SK-N-SH (cell line): ENCODE measurements at regions not wholly inside any gene's neighbourhood (a gene's known extent, or its start where the extent isn't known, plus 50 kb on each side); places are given as distances from the start of the nearest gene placed in this dataset.

Experiments
- CTCF ChIA-PET: fragments of 300-600, 350-600 bp; formaldehyde crosslinking; extraction: SDS; loops from one replicate; lab custom pipeline; 2021; lab: Yijun Ruan, JAX
- POLR2A ChIA-PET: fragments of 350-600 bp; sonication (Branson Sonifier 250); formaldehyde crosslinking; extraction: SDS; loops from one replicate; lab custom pipeline; 2020; ENCODE audit warnings: antibody characterized with exemption, inconsistent platforms; lab: Yijun Ruan, JAX
- DNase-seq: peaks from one replicate; pipeline ENCODE4 v3.0.0; 2012
- H2AFZ ChIP-seq: fragments of 200-600 bp; sonication (generic); 2 replicates; pipeline ENCODE4 v1.8.1; 2016; ENCODE audit warnings: antibody characterized with exemption, mild to moderate bottlenecking, low read depth
- H3F3A ChIP-seq: fragments of 200-600 bp; sonication (generic); replicated peaks from 2 replicates; pipeline ENCODE3; 2016; ENCODE audit warnings: antibody characterized with exemption, mild to moderate bottlenecking; ENCODE audit not compliant: insufficient read depth
- H3K27ac ChIP-seq, 2 experiments: fragments of 200-500 bp in 1 of 2; fragments of 200-600 bp in 1 of 2; sonication (Bioruptor generic) in 1 of 2; sonication (generic), shearing (Covaris generic) in 1 of 2; 2 replicates each; pipeline versions ENCODE4 v1.5.1 to v1.6.1; 2014 to 2016; ENCODE audit warnings: low read depth in 2 of 2, inconsistent platforms in 1 of 2, low read length in 1 of 2, mild to moderate bottlenecking in 1 of 2, mixed read lengths in 1 of 2
- H3K27me3 ChIP-seq: fragments of 200-600 bp; sonication (generic), shearing (Covaris generic); 2 replicates; pipeline ENCODE4 v1.6.1; 2016; ENCODE audit warnings: mixed run types; ENCODE audit not compliant: insufficient read depth
- H3K36me3 ChIP-seq, 2 experiments: fragments of 200-500 bp in 1 of 2; fragments of 200-600 bp in 1 of 2; sonication (Bioruptor generic) in 1 of 2; sonication (generic) in 1 of 2; replicated peaks in 1 of 2; 2 replicates each; pipeline versions ENCODE3 to v1.5.1; 2014 to 2016; ENCODE audit warnings: low read length in 1 of 2, mild to moderate bottlenecking in 1 of 2; ENCODE audit not compliant: insufficient read depth in 2 of 2, control insufficient read depth in 1 of 2
- H3K4me1 ChIP-seq, 2 experiments: fragments of 200-500 bp in 1 of 2; fragments of 200-600 bp in 1 of 2; sonication (Bioruptor generic) in 1 of 2; sonication (generic), shearing (Covaris generic) in 1 of 2; 2 replicates each; pipeline versions ENCODE4 v1.5.1 to v1.6.1; 2014 to 2016; ENCODE audit warnings: low read depth in 1 of 2, low read length in 1 of 2, mixed run types in 1 of 2; ENCODE audit not compliant: insufficient read depth in 2 of 2, control insufficient read depth in 1 of 2
- H3K4me2 ChIP-seq: fragments of 200-600 bp; sonication (generic), shearing (Covaris generic); 2 replicates; pipeline ENCODE4 v1.6.1; 2017; ENCODE audit warnings: mixed run types
- H3K4me3 ChIP-seq, 2 experiments: fragments of 200-500 bp in 1 of 2; fragments of 200-600 bp in 1 of 2; sonication (Bioruptor generic) in 1 of 2; sonication (generic), shearing (Covaris generic) in 1 of 2; 2 replicates each; pipeline versions ENCODE4 v1.5.1 to v1.8.1; 2014 to 2016; ENCODE audit warnings: low read depth in 2 of 2, inconsistent platforms in 1 of 2, low read length in 1 of 2, mild to moderate bottlenecking in 1 of 2, mixed read lengths in 1 of 2, moderate library complexity in 1 of 2
- H3K79me2 ChIP-seq: fragments of 200-600 bp; sonication (generic); 2 replicates; pipeline ENCODE4 v1.8.1; 2017; ENCODE audit warnings: mild to moderate bottlenecking; ENCODE audit not compliant: insufficient read depth
- H3K9ac ChIP-seq: fragments of 200-600 bp; sonication (generic); 2 replicates; pipeline ENCODE4 v1.6.1; 2017; ENCODE audit warnings: mixed run types
- H3K9me2 ChIP-seq: fragments of 200-600 bp; sonication (generic); 2 replicates; pipeline ENCODE4 v1.6.1; 2017; ENCODE audit warnings: mixed run types
- H3K9me3 ChIP-seq: fragments of 200-600 bp; sonication (generic); 2 replicates; pipeline ENCODE4 v1.6.1; 2017; ENCODE audit warnings: mixed run types, mild to moderate bottlenecking, moderate library complexity
- H4K20me1 ChIP-seq: fragments of 200-600 bp; sonication (generic); 2 replicates; pipeline ENCODE4 v1.6.1; 2017; ENCODE audit warnings: mild to moderate bottlenecking, mixed run types; ENCODE audit not compliant: insufficient read depth
- CHD2 ChIP-seq: fragments of 150-350 bp; IDR thresholded peaks from 2 replicates; pipeline ENCODE4 v1.6.1; 2018; ENCODE audit warnings: low read length; ENCODE audit not compliant: partially characterized antibody
- CTCF ChIP-seq: fragments of 200-600 bp; sonication (generic); IDR thresholded peaks from 2 replicates; pipeline ENCODE4 v1.6.1; 2017; ENCODE audit warnings: antibody characterized with exemption, mild to moderate bottlenecking, moderate library complexity
- FOXJ3 ChIP-seq: sonication (generic); formaldehyde crosslinking; IDR thresholded peaks from 2 replicates; pipeline ENCODE4 v1.5.1; 2020; ENCODE audit warnings: mild to moderate bottlenecking, missing genetic modification reagents
- GABPA ChIP-seq: IDR thresholded peaks from 2 replicates; pipeline ENCODE4 v1.4.0; 2012; ENCODE audit warnings: low read depth, mild to moderate bottlenecking
- IRF3 ChIP-seq: fragments of 150-350 bp; IDR thresholded peaks from 2 replicates; pipeline ENCODE4 v1.6.1; 2016; ENCODE audit warnings: mild to moderate bottlenecking, low read depth, low read length
- NRF1 ChIP-seq: IDR thresholded peaks from 2 replicates; pipeline ENCODE4 v1.6.1; 2012; ENCODE audit warnings: low read depth, mild to moderate bottlenecking, low read length
- PBX3 ChIP-seq: IDR thresholded peaks from 2 replicates; pipeline ENCODE4; 2012
- POLR2AphosphoS5 ChIP-seq: IDR thresholded peaks from 2 replicates; pipeline ENCODE4 v1.6.1; 2012; ENCODE audit warnings: low read depth, low read length
- RFX5 ChIP-seq: IDR thresholded peaks from 2 replicates; pipeline ENCODE4 v1.6.1; 2012; ENCODE audit warnings: mild to moderate bottlenecking, improper control_type of control experiment, low read length
- RXRA ChIP-seq: IDR thresholded peaks from 2 replicates; pipeline ENCODE4 v1.4.0; 2012; ENCODE audit warnings: low read depth, mild to moderate bottlenecking, borderline replicate concordance
- SIN3A ChIP-seq: IDR thresholded peaks from 2 replicates; pipeline ENCODE4 v1.6.1; 2012; ENCODE audit warnings: low read depth, mild to moderate bottlenecking, low read length, moderate library complexity, borderline replicate concordance
- SMC3 ChIP-seq: IDR thresholded peaks from 2 replicates; pipeline ENCODE4 v1.6.1; 2012; ENCODE audit warnings: low read depth, low read length, improper control_type of control experiment
- TAF1 ChIP-seq: IDR thresholded peaks from 2 replicates; pipeline ENCODE4 v1.6.1; 2012; ENCODE audit warnings: low read depth, mild to moderate bottlenecking, low read length, moderate library complexity, borderline replicate concordance
- TEAD4 ChIP-seq: IDR thresholded peaks from 2 replicates; pipeline ENCODE4 v1.4.0; 2012; ENCODE audit warnings: mild to moderate bottlenecking, borderline replicate concordance; ENCODE audit not compliant: insufficient read depth
- USF1 ChIP-seq: IDR thresholded peaks from 2 replicates; pipeline ENCODE4 v1.4.0; 2012; ENCODE audit warnings: low read depth, borderline replicate concordance
- USF2 ChIP-seq: fragments of 150-350 bp; IDR thresholded peaks from 2 replicates; pipeline ENCODE4 v1.6.1; 2017; ENCODE audit warnings: antibody characterized with exemption, low read length, low read depth, borderline replicate concordance
- YY1 ChIP-seq: IDR thresholded peaks from 2 replicates; pipeline ENCODE4 v1.4.0; 2012; ENCODE audit warnings: low read depth, mild to moderate bottlenecking
- WGBS: methylation state at CpG from one replicate; pipeline ENCODE4 v1.1.6; 2017; ENCODE audit warnings: low lambda C conversion rate; 5-methylcytosine and 5-hydroxymethylcytosine counted together

GRCh38 chr1:38686927-38687255, 172.7 kb downstream of the RRAGC start (continued):
- TF ChIP-seq USF2, result no peak

- no peaks in the 10 kb centered on the region for H3F3A ChIP-seq
- H3K4me3 ChIP-seq, result no peak overlapping the region
- H3K9ac ChIP-seq, result no peak overlapping the region
- H3K4me2 ChIP-seq, result no peak overlapping the region
- H3K27ac ChIP-seq, result no peak overlapping the region
- H2AFZ ChIP-seq, result no peak overlapping the region
- H3K4me1 ChIP-seq, result no peaks in the 10 kb centered on the region; a peak in 1 of 4 replicates
- TF ChIP-seq TAF1, result no peak
- no peak for TF ChIP-seq TEAD4
- no peak for TF ChIP-seq USF1
- TF ChIP-seq CHD2, result no peak
- no peak for TF ChIP-seq SIN3A
- TF ChIP-seq USF2, result no peak
- TF ChIP-seq, all 33 proteins: peak for 0
- CTCF ChIA-PET, result interaction anchor here (0.8 kb wide), 1 partner anchor 149 kb away, joined by 3 read pairs; no protein-coding TSS in a partner anchor
- Histone ChIP-seq H3K79me2 (no peaks in the 10 kb centered on the region), H4K20me1 (no peaks in the 10 kb centered on the region), H3K36me3 (no peaks in the 10 kb centered on the region), H3K27me3 (peaks cover 21% of the 10 kb centered on the region; the same call in 1 of the 2 replicates), H3K9me3 (no peaks in the 10 kb centered on the region), H3K9me2 (no peaks in the 10 kb centered on the region)
- WGBS, result 23% methylated on average over 14 of the region's 14 CpGs
- DNase-seq, result no peak
- POLR2A ChIA-PET, result no interaction called here
Observed at GRCh38 chr1:38686167-38686926, 173.2 kb downstream of the RRAGC start.

- no peaks in the 10 kb centered on the region for H4K20me1 ChIP-seq
- TF ChIP-seq SMC3, result no peak
- no peak for TF ChIP-seq YY1
- TF ChIP-seq PBX3, result no peak
- no peak for TF ChIP-seq RFX5
- TF ChIP-seq FOXJ3 (CRISPR knock-in tag), result no peak
- TF ChIP-seq POLR2AphosphoS5, result no peak
- no peak for TF ChIP-seq CTCF
- no peak for TF ChIP-seq NRF1
- TF ChIP-seq GABPA, result no peak
- no peak for TF ChIP-seq USF1
- TF ChIP-seq RXRA, result no peak
- TF ChIP-seq IRF3, result no peak
Observed at GRCh38 chr1:38685388-38685787, 174.2 kb downstream of the RRAGC start.

More at GRCh38 chr1:38685388-38685787, 174.2 kb downstream of the RRAGC start:
- no peak for DNase-seq
- Histone ChIP-seq H3K4me1 (no peaks in the 10 kb centered on the region), H3K9me2 (no peaks in the 10 kb centered on the region), H3K4me2 (no peak overlapping the region), H3K27ac (no peak overlapping the region), H3K27me3 (peaks cover 21% of the 10 kb centered on the region; the same call in 1 of the 2 replicates), H3K9ac (no peak overlapping the region), H3F3A (no peaks in the 10 kb centered on the region), H3K4me3 (no peak overlapping the region), H3K79me2 (no peaks in the 10 kb centered on the region), H3K36me3 (no peaks in the 10 kb centered on the region), H2AFZ (no peak overlapping the region), H3K9me3 (no peaks in the 10 kb centered on the region)
- ChIA-PET CTCF (interaction anchor here (0.6 kb wide), 1 partner anchor 21 kb away, joined by 4 read pairs; no protein-coding TSS in a partner anchor), POLR2A (no interaction called here)
- 10% methylated on average over 6 of the region's 6 CpGs for WGBS
